ENCODE measurements at regions not wholly inside any gene's neighbourhood (a gene's known extent, or its start where the extent isn't known, plus 50 kb on each side); places are given as distances from the start of the nearest gene placed in this dataset.

DNA sequence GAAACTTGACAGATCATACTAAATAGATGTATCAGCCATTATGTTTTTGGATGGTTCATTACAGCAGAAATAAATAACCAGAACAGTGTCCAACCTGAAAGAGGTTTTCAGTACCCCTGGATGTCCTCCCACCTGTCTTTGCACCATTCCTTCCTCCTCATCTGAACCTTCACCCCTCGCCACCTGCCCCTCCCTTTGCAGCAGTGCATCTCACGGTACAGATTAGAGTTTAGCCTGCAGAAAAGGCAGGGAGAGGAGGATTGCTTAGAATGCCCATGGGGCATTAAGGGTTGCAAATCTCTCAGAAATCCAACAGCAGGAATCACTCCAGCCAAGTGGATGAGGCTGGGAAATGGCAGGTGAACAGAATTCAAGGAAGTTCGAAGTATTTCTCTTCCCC, 155.0 kb downstream of the HS3ST2 start:
- TF ChIP-seq ETV6 (CRISPR knock-in tag; IDR thresholded peaks at IDR 0.05) (no peak), CREM (CRISPR knock-in tag; IDR thresholded peaks at IDR 0.05) (no peak), NR3C1 (CRISPR knock-in tag; conservative IDR thresholded peaks at IDR 0.05; ENCODE audit: low read depth) (no peak), ZNF416 (CRISPR knock-in tag; IDR thresholded peaks at IDR 0.05) (no peak), RELA (CRISPR knock-in tag; IDR thresholded peaks at IDR 0.05; ENCODE audit: borderline replicate concordance) (no peak), FOXJ3 (CRISPR knock-in tag; IDR thresholded peaks at IDR 0.05; ENCODE audit: borderline replicate concordance) (no peak), JUN (CRISPR knock-in tag; IDR thresholded peaks at IDR 0.05) (no peak), ZNF121 (CRISPR knock-in tag; IDR thresholded peaks at IDR 0.05) (no peak), NFYB (CRISPR knock-in tag; conservative IDR thresholded peaks at IDR 0.05; ENCODE audit: low read depth) (no peak), HMGA2 (CRISPR knock-in tag; IDR thresholded peaks at IDR 0.05) (no peak)
- TF ChIP-seq, protein P1, sequence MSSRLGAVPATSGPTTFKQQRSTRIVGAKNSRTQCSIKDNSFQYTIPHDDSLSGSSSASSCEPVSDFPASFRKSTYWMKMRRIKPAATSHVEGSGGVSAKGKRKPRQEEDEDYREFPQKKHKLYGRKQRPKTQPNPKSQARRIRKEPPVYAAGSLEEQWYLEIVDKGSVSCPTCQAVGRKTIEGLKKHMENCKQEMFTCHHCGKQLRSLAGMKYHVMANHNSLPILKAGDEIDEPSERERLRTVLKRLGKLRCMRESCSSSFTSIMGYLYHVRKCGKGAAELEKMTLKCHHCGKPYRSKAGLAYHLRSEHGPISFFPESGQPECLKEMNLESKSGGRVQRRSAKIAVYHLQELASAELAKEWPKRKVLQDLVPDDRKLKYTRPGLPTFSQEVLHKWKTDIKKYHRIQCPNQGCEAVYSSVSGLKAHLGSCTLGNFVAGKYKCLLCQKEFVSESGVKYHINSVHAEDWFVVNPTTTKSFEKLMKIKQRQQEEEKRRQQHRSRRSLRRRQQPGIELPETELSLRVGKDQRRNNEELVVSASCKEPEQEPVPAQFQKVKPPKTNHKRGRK (CRISPR knock-in tag; IDR thresholded peaks at IDR 0.05; ENCODE audit: borderline replicate concordance): no peak
- TF ChIP-seq, protein P2, sequence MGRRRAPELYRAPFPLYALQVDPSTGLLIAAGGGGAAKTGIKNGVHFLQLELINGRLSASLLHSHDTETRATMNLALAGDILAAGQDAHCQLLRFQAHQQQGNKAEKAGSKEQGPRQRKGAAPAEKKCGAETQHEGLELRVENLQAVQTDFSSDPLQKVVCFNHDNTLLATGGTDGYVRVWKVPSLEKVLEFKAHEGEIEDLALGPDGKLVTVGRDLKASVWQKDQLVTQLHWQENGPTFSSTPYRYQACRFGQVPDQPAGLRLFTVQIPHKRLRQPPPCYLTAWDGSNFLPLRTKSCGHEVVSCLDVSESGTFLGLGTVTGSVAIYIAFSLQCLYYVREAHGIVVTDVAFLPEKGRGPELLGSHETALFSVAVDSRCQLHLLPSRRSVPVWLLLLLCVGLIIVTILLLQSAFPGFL (CRISPR knock-in tag; IDR thresholded peaks at IDR 0.05; ENCODE audit: borderline replicate concordance): no peak
- TF ChIP-seq, protein P3, sequence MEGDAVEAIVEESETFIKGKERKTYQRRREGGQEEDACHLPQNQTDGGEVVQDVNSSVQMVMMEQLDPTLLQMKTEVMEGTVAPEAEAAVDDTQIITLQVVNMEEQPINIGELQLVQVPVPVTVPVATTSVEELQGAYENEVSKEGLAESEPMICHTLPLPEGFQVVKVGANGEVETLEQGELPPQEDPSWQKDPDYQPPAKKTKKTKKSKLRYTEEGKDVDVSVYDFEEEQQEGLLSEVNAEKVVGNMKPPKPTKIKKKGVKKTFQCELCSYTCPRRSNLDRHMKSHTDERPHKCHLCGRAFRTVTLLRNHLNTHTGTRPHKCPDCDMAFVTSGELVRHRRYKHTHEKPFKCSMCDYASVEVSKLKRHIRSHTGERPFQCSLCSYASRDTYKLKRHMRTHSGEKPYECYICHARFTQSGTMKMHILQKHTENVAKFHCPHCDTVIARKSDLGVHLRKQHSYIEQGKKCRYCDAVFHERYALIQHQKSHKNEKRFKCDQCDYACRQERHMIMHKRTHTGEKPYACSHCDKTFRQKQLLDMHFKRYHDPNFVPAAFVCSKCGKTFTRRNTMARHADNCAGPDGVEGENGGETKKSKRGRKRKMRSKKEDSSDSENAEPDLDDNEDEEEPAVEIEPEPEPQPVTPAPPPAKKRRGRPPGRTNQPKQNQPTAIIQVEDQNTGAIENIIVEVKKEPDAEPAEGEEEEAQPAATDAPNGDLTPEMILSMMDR (IDR thresholded peaks at IDR 0.05): no peak

All from WTC11 (cell line).